ENCODE measurements at regions not wholly inside any gene's neighbourhood (a gene's known extent, or its start where the extent isn't known, plus 50 kb on each side); places are given as distances from the start of the nearest gene placed in this dataset.

DNA sequence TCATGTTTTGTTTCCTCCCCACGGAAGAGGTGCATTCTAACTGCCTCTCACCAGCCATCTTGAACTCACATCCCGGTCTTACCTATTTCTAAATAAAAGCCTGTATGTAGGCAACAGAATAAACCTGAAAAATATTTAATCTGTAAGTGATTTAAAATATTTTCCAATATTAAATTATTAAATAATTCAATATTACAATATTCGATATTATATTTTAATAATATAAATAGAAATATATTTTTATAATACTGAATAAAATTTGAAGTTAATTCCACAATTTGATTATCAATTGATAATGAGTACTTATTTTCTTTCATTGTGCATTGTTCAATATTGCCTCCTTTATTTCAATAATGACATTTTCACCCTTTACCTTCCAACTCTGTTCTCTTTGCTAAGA lies 404.4 kb downstream of the CYLC2 start:
- TF ChIP-seq, protein P1, sequence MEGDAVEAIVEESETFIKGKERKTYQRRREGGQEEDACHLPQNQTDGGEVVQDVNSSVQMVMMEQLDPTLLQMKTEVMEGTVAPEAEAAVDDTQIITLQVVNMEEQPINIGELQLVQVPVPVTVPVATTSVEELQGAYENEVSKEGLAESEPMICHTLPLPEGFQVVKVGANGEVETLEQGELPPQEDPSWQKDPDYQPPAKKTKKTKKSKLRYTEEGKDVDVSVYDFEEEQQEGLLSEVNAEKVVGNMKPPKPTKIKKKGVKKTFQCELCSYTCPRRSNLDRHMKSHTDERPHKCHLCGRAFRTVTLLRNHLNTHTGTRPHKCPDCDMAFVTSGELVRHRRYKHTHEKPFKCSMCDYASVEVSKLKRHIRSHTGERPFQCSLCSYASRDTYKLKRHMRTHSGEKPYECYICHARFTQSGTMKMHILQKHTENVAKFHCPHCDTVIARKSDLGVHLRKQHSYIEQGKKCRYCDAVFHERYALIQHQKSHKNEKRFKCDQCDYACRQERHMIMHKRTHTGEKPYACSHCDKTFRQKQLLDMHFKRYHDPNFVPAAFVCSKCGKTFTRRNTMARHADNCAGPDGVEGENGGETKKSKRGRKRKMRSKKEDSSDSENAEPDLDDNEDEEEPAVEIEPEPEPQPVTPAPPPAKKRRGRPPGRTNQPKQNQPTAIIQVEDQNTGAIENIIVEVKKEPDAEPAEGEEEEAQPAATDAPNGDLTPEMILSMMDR (optimal IDR thresholded peaks at IDR 0.05 in 1 of 3, IDR thresholded peaks at IDR 0.05 in 1 of 3, conservative IDR thresholded peaks at IDR 0.05 in 1 of 3; ENCODE audit: extremely low read depth in 1 of 3, insufficient read depth in 2 of 3, low read length in 3 of 3), result no peak
- TF ChIP-seq EZH2 (IDR thresholded peaks at IDR 0.05; ENCODE audit: low read length), result no peak

Measured in keratinocyte (primary cell).